Aorta (tissue), 5 donors: ENCODE measurements at regions not wholly inside any gene's neighbourhood (a gene's known extent, or its start where the extent isn't known, plus 50 kb on each side); places are given as distances from the start of the nearest gene placed in this dataset.

Source experiments
- ATAC-seq: fragments of 200-7000 bp; cut with Tn5 transposase; one replicate; pipeline ENCODE4 v1.9.1; 2022; ENCODE audit warnings: moderate library complexity; ENCODE audit not compliant: low FRiP score
- DNase-seq, 2 donors: peaks; one replicate each; pipeline ENCODE4 v3.0.0-alpha.2; 2020
- H3K27ac ChIP-seq, 2 donors: one replicate each; pipeline ENCODE4 v1.5.1; 2013; ENCODE audit warnings: low read length in 2 of 2, mild to moderate bottlenecking in 2 of 2, moderate library complexity in 2 of 2, control low read depth in 1 of 2, inconsistent platforms in 1 of 2, low read depth in 1 of 2
- H3K27me3 ChIP-seq, 2 donors: one replicate each; pipeline ENCODE4 v1.6.1; 2013; ENCODE audit warnings: control low read depth in 1 of 2, low read length in 1 of 2, mild to moderate bottlenecking in 1 of 2, moderate library complexity in 1 of 2; ENCODE audit not compliant: insufficient read depth in 2 of 2, control insufficient read depth in 1 of 2
- H3K36me3 ChIP-seq, 2 donors: one replicate each; pipeline ENCODE4 v1.6.1; 2013; ENCODE audit warnings: control low read depth in 1 of 2, low read length in 1 of 2, mild to moderate bottlenecking in 1 of 2; ENCODE audit not compliant: insufficient read depth in 2 of 2, control insufficient read depth in 1 of 2
- H3K4me1 ChIP-seq, 2 donors: one replicate each; pipeline ENCODE4 v1.6.1; 2013; ENCODE audit warnings: low read length in 2 of 2, control low read depth in 1 of 2, mild to moderate bottlenecking in 1 of 2, moderate library complexity in 1 of 2; ENCODE audit not compliant: insufficient read depth in 2 of 2, control insufficient read depth in 1 of 2
- H3K4me3 ChIP-seq, 2 donors: one replicate each; pipeline ENCODE4 v1.5.1; 2013; ENCODE audit warnings: low read length in 2 of 2, control low read depth in 1 of 2, mild to moderate bottlenecking in 1 of 2
- H3K9me3 ChIP-seq: one replicate; pipeline ENCODE4 v1.6.1; 2013; ENCODE audit warnings: mild to moderate bottlenecking, low read length; ENCODE audit not compliant: control insufficient read depth
- whole genome bisulfite sequencing, 2 donors: extraction: QIAGEN DNeasy Blood & Tissue Kit; methylation state at CpG; one replicate each; pipeline ENCODE4 v1.1.7; 2013; 5-methylcytosine and 5-hydroxymethylcytosine counted together
- intact Hi-C, 2 donors: fragments of 100-400 bp; cut with DNase I; formaldehyde crosslinking; loops; one replicate each; pipeline versions ENCODE4 v1.14.2 to v1.15.0; 2022
- donor health status: healthy with polysubstance abuse.
- donor health status: Bipolar disorder and iron deficiency.
- donor health status: DM: no; HTN: no; CAD: no.
- donor health status: DM: no; HTN: no; CAD: no.
- donor health status: DM: yes; HTN: yes; CAD: no.

DNA sequence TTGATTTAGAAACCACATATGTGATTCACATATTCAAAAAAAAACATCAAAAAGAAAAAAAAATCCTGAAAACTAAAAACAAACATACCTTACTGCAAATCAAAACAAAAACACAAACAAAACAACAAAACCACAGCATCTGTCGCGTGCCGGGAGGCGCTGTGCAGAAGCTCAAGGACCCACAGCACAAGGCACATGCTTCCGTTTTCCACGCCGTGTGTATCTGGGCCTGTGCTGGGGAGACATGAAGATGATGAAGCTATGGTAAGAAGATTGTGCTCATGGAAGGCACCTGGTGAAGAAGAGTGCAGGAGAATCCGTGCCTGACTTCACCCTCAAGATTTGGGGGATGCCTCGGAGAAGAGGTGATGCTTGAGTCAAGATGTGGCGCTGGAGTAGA, 788.9 kb upstream of the ARRDC4 start:
- H3K4me3 ChIP-seq: no peak overlapping the region
- no peaks in the 10 kb centered on the region for H3K27me3 ChIP-seq
- no peaks in the 10 kb centered on the region for H3K4me1 ChIP-seq
- H3K36me3 ChIP-seq: no peaks in the 10 kb centered on the region
- DNase-seq (no peak), ATAC-seq (no peak)
- 88 to 93% methylated on average over 10 of the region's 10 CpGs for WGBS, 2 donors
- H3K27ac ChIP-seq: no peak overlapping the region
- intact Hi-C loops: no loop called here
- peaks cover 2% of the 10 kb centered on the region for H3K9me3 ChIP-seq

DNA sequence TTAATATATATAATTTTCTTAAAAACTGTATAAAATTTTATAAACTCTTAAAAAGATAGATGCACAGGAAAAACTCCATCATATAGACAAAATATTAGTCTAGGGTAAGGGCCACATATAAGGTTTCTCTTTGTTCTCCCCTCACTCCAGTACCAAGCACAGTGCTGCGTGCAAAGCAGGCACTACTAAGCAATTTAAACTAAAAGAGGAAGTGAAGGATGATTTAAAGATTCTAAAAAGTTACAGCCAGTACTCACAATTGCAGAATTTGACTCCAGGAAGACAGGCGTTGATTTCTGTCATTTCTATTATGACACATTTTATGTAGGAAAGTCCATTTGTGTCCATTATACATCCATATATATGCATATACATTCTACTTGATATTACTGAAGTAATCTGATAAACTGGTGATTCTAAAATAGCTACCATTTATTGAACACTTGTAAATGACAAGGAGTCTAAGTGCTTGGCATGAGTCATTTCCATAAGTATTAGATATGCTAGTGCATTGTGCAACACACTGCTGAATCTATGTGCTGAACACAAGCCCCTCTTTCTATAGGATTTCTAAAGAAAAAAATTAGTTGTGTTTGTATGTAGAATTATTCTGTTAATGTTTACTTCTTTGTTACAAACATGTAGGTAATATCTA, 785.5 kb upstream of the ARRDC4 start:
- 75 to 79% methylated on average over 2 of the region's 2 CpGs for WGBS, 2 donors
- Histone ChIP-seq H3K4me3 (no peak overlapping the region), H3K4me1 (no peaks in the 10 kb centered on the region), H3K9me3 (peaks cover 4% of the 10 kb centered on the region), H3K27me3 (no peaks in the 10 kb centered on the region), H3K27ac (no peak overlapping the region), H3K36me3 (no peaks in the 10 kb centered on the region)
- intact Hi-C loops: no loop called here
- DNase-seq (no peak), ATAC-seq (no peak)

DNA sequence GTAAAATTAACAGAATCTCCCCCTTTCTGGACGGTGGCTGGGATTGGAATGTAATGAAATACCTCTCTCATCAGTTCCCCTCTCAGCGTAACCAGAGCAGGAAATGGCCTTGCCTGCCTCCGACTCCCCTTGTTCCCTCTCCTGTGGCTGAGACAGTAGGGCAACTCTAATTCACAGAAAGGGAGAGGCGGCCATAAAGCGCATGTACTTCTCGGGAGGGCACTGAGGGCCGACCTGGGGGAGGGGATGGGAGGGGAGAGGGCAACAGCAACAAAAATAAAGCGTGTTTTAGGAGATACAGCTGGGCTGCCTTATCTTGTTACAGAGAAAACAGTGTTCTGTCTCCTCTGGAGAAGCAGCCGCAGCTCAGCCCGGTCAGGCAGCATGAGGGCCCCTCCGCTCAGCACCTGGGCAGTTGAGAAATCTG, 783.3 kb upstream of the ARRDC4 start:
- H3K27me3 ChIP-seq: peaks cover 0 to 2% of the 10 kb centered on the region in 2 donors
- no peaks in the 10 kb centered on the region for H3K4me1 ChIP-seq
- peaks cover 4% of the 10 kb centered on the region for H3K9me3 ChIP-seq
- H3K4me3 ChIP-seq: no peak overlapping the region
- ATAC-seq: no peak
- no peaks in the 10 kb centered on the region for H3K36me3 ChIP-seq
- 16 to 20% methylated on average over 11 of the region's 11 CpGs for WGBS, 2 donors
- DNase-seq: no peak
- intact Hi-C loops: no loop called here
- H3K27ac ChIP-seq: no peak overlapping the region

DNA sequence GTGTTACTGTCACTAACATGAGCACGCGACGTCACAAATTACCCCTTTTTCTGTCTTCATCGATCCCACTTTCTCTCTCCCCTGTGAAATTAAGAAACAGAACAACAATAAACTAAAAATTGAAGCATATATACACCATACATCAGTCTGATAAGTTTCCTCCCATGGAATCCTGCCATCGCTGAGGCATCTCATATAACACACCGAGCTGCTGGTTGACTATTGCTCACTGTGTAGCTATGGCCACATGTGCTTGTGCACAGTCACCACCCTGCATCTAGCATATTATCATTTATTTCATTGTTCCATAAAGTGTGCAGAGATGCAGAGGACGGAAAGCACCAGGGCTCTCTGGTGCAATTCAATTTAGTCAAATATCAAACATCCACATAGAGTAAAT, 777.9 kb upstream of the ARRDC4 start:
- Histone ChIP-seq H3K27me3 (peaks cover 0 to 2% of the 10 kb centered on the region in 2 donors), H3K36me3 (no peaks in the 10 kb centered on the region), H3K9me3 (peaks cover 1% of the 10 kb centered on the region), H3K27ac (no peak overlapping the region), H3K4me1 (no peaks in the 10 kb centered on the region), H3K4me3 (no peak overlapping the region)
- intact Hi-C loops: no loop called here
- DNase-seq (no peak), ATAC-seq (no peak)
- WGBS, 2 donors: 91 to 93% methylated on average over 7 of the region's 7 CpGs

DNA sequence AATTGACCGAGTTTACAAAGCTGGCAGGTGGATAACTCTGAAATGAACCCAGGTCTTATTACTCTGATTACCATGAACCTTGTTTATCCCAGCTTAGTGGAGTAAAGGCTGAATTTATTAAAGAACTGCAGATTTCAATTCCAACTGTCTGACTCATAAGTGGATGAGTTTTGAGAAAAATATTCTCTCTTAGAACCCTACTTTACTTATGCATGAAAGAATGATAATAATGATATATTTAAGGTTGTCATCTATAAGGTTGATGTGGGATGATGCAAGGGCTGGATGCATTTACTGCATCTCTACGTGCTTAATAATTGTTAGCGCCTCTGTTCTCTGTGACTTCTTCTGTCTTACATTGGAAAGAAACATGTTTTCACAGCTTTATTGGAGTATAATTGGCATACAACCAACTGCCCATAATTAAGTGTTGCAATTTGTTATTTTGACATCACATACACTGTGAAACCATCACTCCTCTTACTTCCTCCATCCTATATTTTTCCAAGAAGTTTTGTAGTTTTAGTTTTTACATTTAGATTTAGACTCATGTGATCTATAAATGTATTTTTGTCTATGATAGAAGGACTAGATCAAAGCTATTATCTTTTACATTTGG, 771.2 kb upstream of the ARRDC4 start:
- Histone ChIP-seq H3K36me3 (no peaks in the 10 kb centered on the region), H3K4me3 (no peak overlapping the region), H3K27me3 (no peaks in the 10 kb centered on the region), H3K27ac (no peak overlapping the region), H3K4me1 (no peaks in the 10 kb centered on the region), H3K9me3 (peaks cover 2% of the 10 kb centered on the region)
- 79 to 84% methylated on average over 3 of the region's 3 CpGs for WGBS, 2 donors
- DNase-seq (no peak), ATAC-seq (no peak)
- intact Hi-C loops: no loop called here

DNA sequence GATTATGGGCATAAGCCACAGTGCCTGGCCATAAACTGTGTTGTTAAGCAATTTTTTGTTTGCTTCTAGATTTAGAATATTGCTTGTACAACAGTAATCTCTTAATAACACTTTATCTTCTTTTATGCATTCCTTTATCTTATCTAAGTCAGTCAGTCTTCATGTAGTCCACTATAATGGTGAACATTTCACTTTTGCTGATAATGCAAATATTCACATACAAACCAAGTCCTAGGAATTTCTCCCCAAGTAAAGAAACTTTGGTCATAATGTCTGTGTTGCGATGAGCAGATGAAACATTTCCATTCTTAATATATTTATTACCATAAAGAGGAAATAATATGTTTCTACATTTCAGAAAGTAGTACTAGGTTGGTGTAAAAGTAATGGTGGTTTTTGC, 765.8 kb upstream of the ARRDC4 start:
- Histone ChIP-seq H3K27ac (no peak overlapping the region), H3K4me3 (no peak overlapping the region)

DNA sequence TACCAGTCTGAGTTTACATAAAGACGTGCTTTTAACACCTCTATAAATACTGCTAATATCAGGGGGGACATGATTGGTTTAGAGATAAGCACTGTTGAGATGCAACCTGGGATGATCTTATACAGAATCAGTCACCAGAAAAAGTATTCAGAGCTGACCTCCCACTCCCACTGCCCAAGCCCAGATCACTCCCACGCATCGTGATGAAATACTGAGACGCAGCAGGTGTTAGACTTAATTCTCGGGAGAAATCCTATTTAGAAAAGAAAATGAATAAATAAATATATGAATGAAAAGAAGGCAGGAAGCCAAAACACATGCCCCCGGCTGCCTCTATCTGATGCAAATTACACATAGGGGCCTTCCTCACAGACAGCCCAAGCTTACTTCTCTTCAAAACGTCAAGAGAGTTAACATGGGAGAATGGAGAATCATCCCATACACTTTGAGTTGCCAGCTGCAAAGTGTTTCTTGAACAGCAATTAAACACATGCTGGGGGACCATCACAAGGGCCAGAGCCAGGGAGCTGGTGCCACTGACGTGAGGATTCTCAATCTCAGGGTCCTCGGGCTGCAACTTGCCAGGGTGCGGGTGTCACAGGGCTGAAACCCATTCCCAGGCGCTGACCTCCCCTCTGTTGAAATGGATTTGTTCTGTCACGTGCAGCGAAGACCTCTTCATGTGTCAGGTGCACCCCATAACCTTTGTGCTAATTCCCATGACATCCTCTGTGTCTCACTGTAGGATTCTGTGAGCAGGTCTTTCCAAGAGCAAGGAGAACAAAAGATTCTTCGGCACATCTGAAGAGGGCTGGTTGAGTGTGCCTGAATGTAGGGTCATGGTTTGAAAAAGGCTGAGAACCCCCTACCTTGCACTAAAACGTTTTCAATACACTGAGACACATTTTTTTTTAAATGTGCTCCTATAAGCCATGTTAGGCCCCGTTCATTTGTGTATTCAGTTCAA, 764.2 kb upstream of the ARRDC4 start:
- intact Hi-C loops: no loop called here
- H3K36me3 ChIP-seq: no peaks in the 10 kb centered on the region
- no peak overlapping the region for H3K27ac ChIP-seq
- H3K9me3 ChIP-seq: peaks cover 2% of the 10 kb centered on the region
- 60 to 61% methylated on average over 16 of the region's 16 CpGs for WGBS, 2 donors
- H3K4me3 ChIP-seq: no peak overlapping the region
- no peaks in the 10 kb centered on the region for H3K4me1 ChIP-seq
- DNase-seq (no peak), ATAC-seq (no peak)
- H3K27me3 ChIP-seq: no peaks in the 10 kb centered on the region

More for the DNA sequence above, 765.8 kb upstream of the ARRDC4 start:
- intact Hi-C loops: no loop called here
- ATAC-seq: no peak
- no peak for DNase-seq
- H3K36me3 ChIP-seq: no peaks in the 10 kb centered on the region
- H3K9me3 ChIP-seq: peaks cover 2% of the 10 kb centered on the region
- 75 to 89% methylated on average over 1 of the region's 1 CpG for WGBS, 2 donors
- H3K4me1 ChIP-seq: no peaks in the 10 kb centered on the region
- H3K27me3 ChIP-seq: no peaks in the 10 kb centered on the region

DNA sequence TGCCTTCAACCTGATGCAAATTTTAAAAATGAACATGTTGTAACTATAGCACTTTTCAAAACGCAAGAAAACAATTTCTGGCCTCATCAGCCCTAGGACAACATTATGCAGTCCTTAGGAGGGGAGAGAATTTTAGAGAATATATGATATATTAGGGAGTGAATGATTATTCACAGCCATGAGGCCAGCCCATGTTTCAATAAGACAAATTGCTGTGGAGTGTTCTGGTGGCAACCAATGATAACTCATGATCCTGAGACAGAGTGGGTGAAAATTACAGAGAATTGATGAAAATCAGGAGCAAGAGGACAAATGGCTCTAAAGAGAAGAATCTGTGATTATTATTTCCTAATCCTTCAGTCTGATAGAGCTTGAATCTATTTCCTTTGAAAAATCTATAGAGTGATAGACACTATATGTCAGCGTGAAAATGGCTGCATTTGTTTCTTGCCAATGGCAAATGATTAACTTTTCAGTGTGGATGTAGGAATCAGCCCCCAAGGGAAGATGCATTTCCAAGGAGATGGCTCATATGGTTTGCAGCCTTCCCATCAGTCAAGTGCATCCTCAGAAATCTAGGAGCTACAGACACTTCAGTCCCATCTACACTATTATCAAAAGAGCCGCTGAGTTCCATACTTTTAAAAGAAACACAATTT, 761.0 kb upstream of the ARRDC4 start:
- no peak for ATAC-seq
- Histone ChIP-seq H3K27ac (no peak overlapping the region), H3K9me3 (peaks cover 2% of the 10 kb centered on the region), H3K4me1 (no peaks in the 10 kb centered on the region), H3K4me3 (no peak overlapping the region), H3K27me3 (no peaks in the 10 kb centered on the region), H3K36me3 (no peaks in the 10 kb centered on the region)
- no peak for DNase-seq
- intact Hi-C loops: no loop called here
- 81 to 88% methylated on average over 3 of the region's 3 CpGs for WGBS, 2 donors
